ENCODE measurements at regions not wholly inside any gene's neighbourhood (a gene's known extent, or its start where the extent isn't known, plus 50 kb on each side); places are given as distances from the start of the nearest gene placed in this dataset.
"Not testable (repeated sequence)": the region's sequence is repeated elsewhere in the genome, so short reads cannot be mapped to it uniquely, and the experiment has no call there.

DNA sequence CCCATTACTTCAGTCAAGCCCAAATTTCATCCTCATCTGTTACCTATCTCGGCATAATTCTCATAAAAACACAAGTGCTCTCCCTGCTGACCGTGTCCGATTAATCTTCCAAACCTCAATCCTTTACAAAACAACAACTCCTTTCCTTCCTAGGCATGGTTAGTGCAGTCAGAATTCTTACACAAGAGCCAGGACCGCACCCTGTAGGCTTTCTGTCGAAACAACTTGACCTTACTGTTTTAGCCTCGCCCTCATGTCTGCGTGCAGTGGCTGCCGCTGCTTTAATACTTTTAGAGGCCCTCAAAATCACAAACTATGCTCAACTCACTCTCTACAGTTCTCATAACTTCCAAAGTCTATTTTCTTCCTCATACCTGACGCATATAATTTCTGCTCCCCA lies 214.3 kb downstream of the RHOU start:
- not testable (repeated sequence) for DNase-seq; H3K4me3 ChIP-seq; H3K27ac ChIP-seq; H3K4me1 ChIP-seq; H3K27me3 ChIP-seq; H3K9me3 ChIP-seq (replicated peaks); H3K36me3 ChIP-seq

DNA sequence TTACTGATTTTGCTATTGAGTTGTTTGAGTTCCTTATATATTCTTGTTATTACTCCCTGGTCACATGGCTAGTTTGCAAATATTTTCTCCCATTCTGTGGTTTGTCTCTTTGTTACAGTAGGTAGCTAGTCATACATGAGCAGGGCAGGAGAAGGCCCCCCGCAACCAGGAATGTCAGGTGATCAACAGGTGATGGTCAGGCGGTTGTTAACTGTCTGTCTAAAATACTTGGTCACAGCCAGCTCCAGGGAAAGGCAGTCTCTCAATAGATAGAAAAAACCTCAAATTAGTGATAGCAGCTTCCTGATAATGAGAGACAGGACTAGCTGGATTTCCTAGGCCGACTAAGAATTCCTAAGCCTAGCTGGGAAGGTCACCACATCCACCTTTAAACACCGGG lies 217.9 kb downstream of the RHOU start:
- no peaks in the 10 kb centered on the region for H3K36me3 ChIP-seq
- H3K9me3 ChIP-seq (replicated peaks): no peaks in the 10 kb centered on the region
- H3K27me3 ChIP-seq: no peaks in the 10 kb centered on the region
- no peak overlapping the region for H3K27ac ChIP-seq
- no peaks in the 10 kb centered on the region for H3K4me1 ChIP-seq
- DNase-seq: no peak
- no peak overlapping the region for H3K4me3 ChIP-seq

DNA sequence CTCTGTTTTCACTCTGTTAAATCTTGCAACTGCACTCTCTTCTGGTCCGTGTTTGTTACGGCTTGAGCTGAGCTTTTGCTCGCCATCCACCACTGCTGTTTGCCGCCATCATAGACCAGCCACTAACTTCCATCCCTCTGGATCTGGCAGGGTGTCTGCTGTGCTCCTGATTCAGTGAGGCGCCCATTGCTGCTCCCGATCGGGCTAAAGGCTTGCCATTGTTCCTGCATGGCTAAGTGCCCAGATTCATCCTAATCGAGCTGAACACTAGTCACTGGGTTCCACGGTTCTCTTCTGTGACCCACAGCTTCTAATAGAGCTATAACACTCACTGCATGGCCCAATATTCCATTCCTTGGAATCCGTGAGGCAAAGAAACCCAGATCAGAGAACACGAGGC lies 218.5 kb downstream of the RHOU start:
- not testable (repeated sequence) for DNase-seq; H3K36me3 ChIP-seq; H3K27ac ChIP-seq; H3K9me3 ChIP-seq (replicated peaks); H3K27me3 ChIP-seq; H3K4me3 ChIP-seq; H3K4me1 ChIP-seq

DNA sequence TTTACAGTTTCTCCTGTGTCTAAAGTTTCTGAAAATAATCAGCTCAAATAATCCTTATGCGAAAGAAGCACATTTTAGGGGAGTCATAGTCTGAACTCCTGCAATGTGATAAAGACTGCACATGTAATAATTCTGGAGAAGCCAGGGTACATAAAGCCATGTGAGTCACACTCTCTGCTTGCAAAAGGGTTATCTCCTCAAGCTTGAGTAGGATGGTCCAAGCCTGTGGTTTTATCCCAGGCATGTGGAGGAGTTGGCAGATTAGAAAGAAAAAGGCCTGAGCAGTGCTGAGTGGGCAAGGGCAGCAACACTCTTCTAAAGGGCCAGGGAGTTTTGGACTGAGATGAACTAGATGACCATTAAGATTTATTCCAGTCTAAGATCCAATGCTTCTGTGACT lies 220.4 kb downstream of the RHOU start:
- Histone ChIP-seq H3K4me1 (no peaks in the 10 kb centered on the region), H3K4me3 (no peak overlapping the region), H3K9me3 (replicated peaks) (no peaks in the 10 kb centered on the region), H3K36me3 (no peaks in the 10 kb centered on the region), H3K27me3 (no peaks in the 10 kb centered on the region), H3K27ac (no peak overlapping the region)
- DNase-seq: no peak

DNA sequence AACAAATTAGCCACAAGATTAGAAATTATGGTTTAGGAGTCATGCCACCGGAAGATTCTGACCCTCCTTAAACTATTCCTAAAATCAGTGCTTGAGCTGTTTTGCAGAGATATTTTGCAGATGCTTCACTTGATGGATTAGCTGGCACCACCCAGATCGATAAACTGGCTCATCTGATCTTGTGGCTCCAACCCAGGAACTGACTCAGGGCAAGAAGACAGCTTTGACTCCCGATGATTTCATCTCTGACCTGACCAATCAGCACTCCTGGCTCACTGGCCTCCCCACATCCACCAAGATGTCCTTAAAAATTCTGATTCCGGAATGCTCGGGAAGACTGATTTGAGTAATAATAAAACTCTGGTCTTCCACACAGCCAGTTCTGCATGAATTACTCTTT lies 221.6 kb downstream of the RHOU start:
- no peaks in the 10 kb centered on the region for H3K9me3 ChIP-seq (replicated peaks)
- DNase-seq: no peak
- no peak overlapping the region for H3K27ac ChIP-seq
- H3K36me3 ChIP-seq: no peaks in the 10 kb centered on the region
- no peaks in the 10 kb centered on the region for H3K4me1 ChIP-seq
- H3K4me3 ChIP-seq: no peak overlapping the region
- no peaks in the 10 kb centered on the region for H3K27me3 ChIP-seq

DNA sequence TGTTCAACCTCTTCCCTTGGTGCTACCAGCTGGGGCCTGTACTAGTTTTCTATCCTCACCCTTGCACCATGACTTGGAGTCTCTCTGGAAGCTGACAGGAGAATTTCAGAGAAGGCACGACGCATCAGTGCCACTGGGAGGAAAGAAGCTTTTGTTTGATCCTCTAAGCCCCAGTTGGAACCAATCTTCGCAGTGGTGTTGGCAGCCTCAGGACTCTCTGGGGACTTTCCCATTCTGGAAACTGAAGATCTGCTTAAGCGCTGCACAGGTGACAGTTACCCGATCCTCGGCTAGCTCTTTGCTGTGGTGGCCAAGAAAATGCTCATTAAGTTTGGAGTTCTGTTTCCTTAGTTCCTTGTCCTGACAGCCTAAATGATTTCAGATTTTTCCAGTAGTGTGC lies 222.3 kb downstream of the RHOU start:
- peak in 1 of 2 experiments; percentile 27 for DNase-seq
- Histone ChIP-seq H3K4me3 (no peak overlapping the region), H3K36me3 (no peaks in the 10 kb centered on the region), H3K27me3 (no peaks in the 10 kb centered on the region), H3K4me1 (no peaks in the 10 kb centered on the region), H3K27ac (no peak overlapping the region), H3K9me3 (replicated peaks) (0 out of 2 replicates have a peak, but pooled peaks cover 2% of the 10 kb centered on the region)

DNA sequence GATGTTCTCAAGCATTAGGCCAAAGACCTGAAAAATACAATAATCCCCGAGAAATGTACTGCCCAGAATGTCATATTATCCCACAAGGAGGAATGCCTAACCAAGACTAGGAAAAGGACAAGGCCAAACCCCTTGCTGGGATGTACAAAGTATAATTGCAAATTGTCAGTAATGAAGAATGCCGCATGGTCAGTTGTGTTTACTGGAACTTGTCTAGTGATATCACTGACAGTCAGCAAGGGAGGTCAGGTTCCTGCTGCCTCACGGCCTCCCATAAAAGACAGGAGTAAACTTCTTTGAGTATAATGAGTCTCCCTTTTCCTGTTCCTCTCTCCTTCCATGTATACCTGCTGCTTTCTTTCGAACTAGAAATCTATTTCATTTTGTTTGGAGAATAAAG lies 222.8 kb downstream of the RHOU start:
- Histone ChIP-seq H3K4me1 (no peaks in the 10 kb centered on the region), H3K27me3 (no peaks in the 10 kb centered on the region), H3K27ac (no peak overlapping the region), H3K9me3 (replicated peaks) (0 out of 2 replicates have a peak, but pooled peaks cover 2% of the 10 kb centered on the region), H3K36me3 (no peaks in the 10 kb centered on the region), H3K4me3 (no peak overlapping the region)
- no peak for DNase-seq

DNA sequence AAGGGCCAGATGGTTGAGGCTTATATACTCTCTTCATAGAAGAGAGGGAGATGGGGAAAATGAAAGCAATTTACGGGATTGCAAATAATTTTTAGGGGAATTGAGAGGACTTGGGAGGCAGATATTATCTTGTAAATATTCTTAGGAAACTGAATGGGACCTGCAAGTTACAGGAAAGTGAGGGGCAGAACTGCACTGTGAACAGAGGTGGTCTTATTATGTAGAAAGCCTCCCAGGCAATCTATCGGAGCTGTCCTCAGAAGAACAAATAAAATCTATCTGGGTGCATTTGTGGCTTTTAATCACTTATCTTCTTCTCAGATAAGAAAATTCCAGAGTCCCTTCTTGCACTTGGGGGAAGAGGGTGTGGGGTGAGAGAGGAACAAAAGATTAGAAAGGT lies 223.5 kb downstream of the RHOU start:
- no peaks in the 10 kb centered on the region for H3K27me3 ChIP-seq
- no peak overlapping the region for H3K4me3 ChIP-seq
- peaks cover 2% of the 10 kb centered on the region; the same call in 1 of the 2 replicates for H3K4me1 ChIP-seq

DNA sequence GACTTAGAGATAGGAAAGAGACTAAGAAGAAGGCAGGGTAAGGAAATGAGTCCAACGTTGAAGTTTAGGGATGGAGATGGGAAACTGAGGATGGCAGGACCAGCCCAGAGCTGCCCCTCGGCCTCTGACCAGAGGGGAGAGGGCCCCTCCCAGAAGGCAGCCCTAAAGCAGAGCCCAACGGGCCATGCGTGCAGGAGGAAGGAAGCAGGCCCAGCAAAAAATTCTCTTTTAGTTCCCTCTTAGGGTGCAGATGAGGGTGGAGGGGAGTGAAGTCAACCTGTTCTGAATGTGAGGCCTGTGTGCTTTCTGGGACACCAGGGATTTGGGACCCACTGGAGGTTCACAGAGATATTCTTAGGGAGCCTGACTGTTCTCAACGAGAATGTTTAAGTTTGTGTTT lies 225.4 kb downstream of the RHOU start:
- no peak overlapping the region for H3K27ac ChIP-seq
- no peak for DNase-seq
- H3K4me3 ChIP-seq: no peak overlapping the region

More for the DNA sequence above, 223.5 kb downstream of the RHOU start:
- H3K9me3 ChIP-seq (replicated peaks): 0 out of 2 replicates have a peak, but pooled peaks cover 2% of the 10 kb centered on the region
- DNase-seq: no peak
- no peak overlapping the region for H3K27ac ChIP-seq
- H3K36me3 ChIP-seq: no peaks in the 10 kb centered on the region

DNA sequence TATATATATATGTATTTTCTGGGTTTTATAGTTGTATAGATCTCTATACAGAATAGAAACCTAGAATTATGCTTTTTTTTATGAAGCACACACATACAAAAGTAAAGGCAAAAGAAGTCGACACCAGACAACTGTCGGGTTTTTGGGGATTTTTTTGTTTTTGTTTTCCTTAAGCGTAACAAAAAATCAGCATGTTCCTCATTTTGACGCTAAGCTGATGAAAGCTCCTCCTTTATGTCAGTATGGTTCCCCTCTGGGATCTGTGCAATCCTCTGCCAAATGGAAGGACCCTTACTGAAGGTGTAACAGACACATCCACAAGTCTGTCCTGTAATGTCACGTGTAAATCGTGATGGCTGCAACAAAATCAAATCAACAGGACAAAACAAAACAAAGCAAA lies 226.2 kb downstream of the RHOU start:
- Histone ChIP-seq H3K9me3 (replicated peaks) (0 out of 2 replicates have a peak, but pooled peaks cover 2% of the 10 kb centered on the region), H3K4me3 (no peak overlapping the region), H3K27ac (no peak overlapping the region), H3K36me3 (no peaks in the 10 kb centered on the region), H3K4me1 (peaks cover 4% of the 10 kb centered on the region; the same call in 1 of the 2 replicates), H3K27me3 (no peaks in the 10 kb centered on the region)
- DNase-seq: no peak

More for the DNA sequence above, 225.4 kb downstream of the RHOU start:
- Histone ChIP-seq H3K9me3 (replicated peaks) (0 out of 2 replicates have a peak, but pooled peaks cover 2% of the 10 kb centered on the region), H3K4me1 (peaks cover 4% of the 10 kb centered on the region; the same call in 1 of the 2 replicates), H3K36me3 (no peaks in the 10 kb centered on the region), H3K27me3 (no peaks in the 10 kb centered on the region)

DNA sequence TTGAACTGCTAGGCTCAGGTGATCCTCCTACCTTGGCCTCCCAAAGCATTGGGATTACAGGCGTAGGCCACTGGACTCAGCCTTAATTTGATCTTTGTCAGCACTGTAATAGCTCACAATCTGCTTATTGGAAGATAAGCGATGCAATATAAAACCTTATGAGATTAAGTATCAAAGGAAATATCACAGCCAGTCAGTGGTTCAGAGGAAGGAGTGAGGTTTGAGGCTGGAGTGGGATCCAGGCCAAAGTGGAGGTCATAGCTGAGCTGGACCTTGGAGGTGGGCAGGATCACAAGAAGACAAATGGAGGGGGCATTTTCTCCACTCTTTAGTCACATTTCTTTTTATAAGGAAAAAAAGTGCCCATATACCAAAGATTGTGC lies 228.5 kb downstream of the RHOU start:
- no peak overlapping the region for H3K4me3 ChIP-seq

DNA sequence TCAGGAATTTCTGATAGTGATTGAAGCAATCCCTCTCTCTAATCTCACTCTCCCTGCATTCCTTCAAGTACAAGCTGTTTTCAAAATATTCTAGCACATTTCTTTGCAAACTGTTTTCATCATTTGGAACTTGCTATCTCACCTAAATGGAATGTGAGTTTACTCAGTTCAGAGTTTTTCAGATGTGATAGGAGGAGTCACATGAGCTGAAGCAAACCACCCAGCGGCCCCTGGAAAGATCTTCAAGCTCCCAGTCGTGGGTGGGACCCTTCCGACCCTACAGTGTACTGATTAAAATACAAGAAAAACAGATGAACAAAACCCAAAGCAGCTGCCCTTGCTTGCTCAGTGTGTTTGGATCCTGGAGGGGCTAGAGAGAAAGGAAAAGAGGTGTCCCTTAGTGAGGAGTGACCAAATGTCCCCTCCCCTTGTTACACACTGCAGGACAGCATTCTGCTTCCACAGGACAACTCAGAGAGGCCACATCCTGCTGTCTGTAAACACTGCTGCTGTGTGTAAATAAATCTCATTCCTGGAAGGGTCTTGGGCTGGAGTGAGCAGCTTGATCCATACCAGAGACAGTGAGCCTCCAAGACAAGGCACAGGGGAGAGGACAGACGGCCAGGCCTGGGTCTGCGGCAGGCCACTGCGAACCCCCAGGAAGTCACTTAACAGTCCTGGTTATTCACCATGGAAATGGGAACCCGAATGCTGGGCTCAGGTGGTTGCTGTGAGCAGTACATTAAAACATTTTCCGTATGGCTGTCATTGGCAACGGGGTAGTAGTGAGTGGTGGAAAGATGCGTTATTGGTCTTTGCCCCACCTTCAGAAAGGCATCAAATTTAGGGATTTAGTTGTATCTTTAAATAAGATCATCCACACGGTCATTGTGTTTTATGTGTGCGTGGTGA lies 229.2 kb downstream of the RHOU start:
- H3K36me3 ChIP-seq: no peaks in the 10 kb centered on the region
- H3K27me3 ChIP-seq: no peaks in the 10 kb centered on the region
- 0 out of 2 replicates have a peak, but pooled peaks cover 2% of the 10 kb centered on the region for H3K9me3 ChIP-seq (replicated peaks)
- H3K27ac ChIP-seq: peak overlapping the region; percentile 10; the same call in 1 of the 2 replicates
- no peak overlapping the region for H3K4me3 ChIP-seq
- H3K4me1 ChIP-seq: peaks cover 4% of the 10 kb centered on the region; the same call in 1 of the 2 replicates
- DNase-seq: no peak

More for the DNA sequence above, 228.5 kb downstream of the RHOU start:
- Histone ChIP-seq H3K27ac (no peak overlapping the region), H3K4me1 (peaks cover 4% of the 10 kb centered on the region; the same call in 1 of the 2 replicates), H3K27me3 (no peaks in the 10 kb centered on the region), H3K9me3 (replicated peaks) (0 out of 2 replicates have a peak, but pooled peaks cover 2% of the 10 kb centered on the region), H3K36me3 (no peaks in the 10 kb centered on the region)
- DNase-seq: no peak

DNA sequence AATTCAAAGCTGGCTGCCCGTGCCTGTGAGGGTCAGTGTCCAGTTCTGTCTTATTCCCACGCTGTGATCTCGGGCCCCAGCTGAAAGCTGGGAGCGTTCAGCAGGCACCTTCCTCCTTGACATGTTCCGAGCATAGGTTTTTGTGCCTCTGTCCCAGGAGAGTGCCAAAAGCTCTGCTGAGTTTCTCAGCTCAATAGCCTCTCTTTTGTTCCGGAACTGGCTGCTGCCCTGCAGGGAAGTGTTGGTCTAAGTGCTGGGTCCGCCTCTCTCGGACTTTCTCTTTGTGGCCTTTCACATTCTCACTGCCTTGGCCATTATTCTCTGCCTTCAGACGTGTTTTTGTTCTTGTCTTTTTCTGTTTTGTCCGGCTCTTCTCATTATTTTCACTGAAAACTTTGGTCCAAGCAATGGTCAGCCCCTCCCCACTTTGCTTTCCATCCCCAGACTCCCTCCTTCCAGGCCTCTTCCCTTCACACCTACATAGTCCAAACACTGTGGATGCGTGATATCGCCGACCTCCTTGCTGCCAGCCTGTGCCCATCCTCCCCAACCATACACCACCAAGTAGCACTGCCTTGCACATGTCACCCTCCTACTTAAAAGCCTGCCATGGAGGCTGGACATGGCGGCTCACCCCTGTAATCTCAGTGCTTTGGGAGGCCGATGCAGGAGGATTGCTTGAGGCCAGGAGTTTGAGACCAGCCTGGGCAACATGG lies 233.8 kb downstream of the RHOU start:
- no peaks in the 10 kb centered on the region; the same call in 1 of the 2 replicates for H3K4me1 ChIP-seq
- no peak overlapping the region for H3K27ac ChIP-seq
- DNase-seq: no peak
- H3K36me3 ChIP-seq: no peaks in the 10 kb centered on the region
- H3K4me3 ChIP-seq: no peak overlapping the region
- H3K27me3 ChIP-seq: no peaks in the 10 kb centered on the region
- H3K9me3 ChIP-seq (replicated peaks): no peaks in the 10 kb centered on the region

DNA sequence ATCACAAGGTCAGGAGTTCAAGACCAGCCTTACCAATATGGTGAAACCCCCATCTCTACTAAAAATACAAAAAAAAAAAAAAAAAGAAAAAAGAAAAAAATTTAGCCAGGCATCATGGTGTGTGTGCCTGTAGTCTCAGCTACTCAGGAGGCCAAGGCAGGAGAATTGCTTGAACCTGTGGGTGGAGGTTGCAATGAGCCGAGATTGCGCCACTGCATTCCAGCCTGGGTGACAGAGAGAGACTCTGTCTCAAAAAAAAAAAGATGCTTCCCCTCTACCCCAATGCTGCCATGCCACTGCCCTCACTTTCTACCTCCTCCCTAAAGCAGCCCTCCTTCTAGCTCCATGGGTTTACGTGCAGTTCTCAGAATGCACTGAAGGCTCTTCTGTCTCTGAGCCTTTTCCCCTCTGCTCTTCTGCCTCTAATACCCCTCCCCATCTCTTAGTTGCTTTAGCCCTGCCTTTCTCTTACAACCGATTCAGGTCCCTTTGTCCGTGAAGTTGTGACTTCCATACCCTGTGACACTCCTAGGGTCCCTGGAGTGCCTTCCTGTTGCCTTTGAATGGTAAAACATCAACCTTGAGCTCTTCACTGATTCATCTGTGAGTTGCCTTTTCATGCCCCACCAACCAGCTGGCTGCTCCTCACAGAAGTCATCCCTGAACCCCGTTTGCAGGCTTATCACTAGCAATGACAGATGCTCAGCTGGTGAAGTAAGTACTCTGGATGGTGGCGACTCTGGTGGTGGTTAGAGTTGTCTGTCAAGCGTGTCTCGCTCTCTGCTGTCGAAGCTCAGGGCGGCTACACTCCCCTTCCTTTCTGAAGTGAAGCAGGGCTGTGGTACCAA lies 234.9 kb downstream of the RHOU start:
- Histone ChIP-seq H3K27me3 (no peaks in the 10 kb centered on the region), H3K36me3 (no peaks in the 10 kb centered on the region), H3K4me3 (no peak overlapping the region), H3K9me3 (replicated peaks) (no peaks in the 10 kb centered on the region), H3K4me1 (no peaks in the 10 kb centered on the region), H3K27ac (no peak overlapping the region)
- DNase-seq: no peak
